B cell (primary cell): ENCODE measurements at regions not wholly inside any gene's neighbourhood (a gene's known extent, or its start where the extent isn't known, plus 50 kb on each side); places are given as distances from the start of the nearest gene placed in this dataset.

Experiments
- ATAC-seq: fragments of 200-7000 bp; cut with Tn5 transposase; one replicate; pipeline ENCODE4 v1.10.0; 2021; ENCODE audit warnings: low read depth, mild to moderate bottlenecking, moderate number of reproducible peaks, moderate library complexity
- CTCF ChIA-PET: fragments of 350-600 bp; sonication (Branson Sonifier 250); formaldehyde crosslinking; loops from one replicate; lab custom pipeline; 2021; ENCODE audit warnings: antibody characterized with exemption, inconsistent platforms; lab: Charles Lee
- POLR2A ChIA-PET: fragments of 350-600 bp; sonication (Branson Sonifier 250); formaldehyde crosslinking; loops from one replicate; lab custom pipeline; 2021; ENCODE audit warnings: antibody characterized with exemption; lab: Charles Lee
- DNase-seq: peaks from one replicate; pipeline ENCODE4 v3.0.0; 2013
- H2AFZ ChIP-seq: 2 replicates; pipeline ENCODE4 v1.6.1; 2012; ENCODE audit warnings: mild to moderate bottlenecking, low read depth, low read length; ENCODE audit not compliant: insufficient read depth, poor library complexity, severe bottlenecking
- H3K27ac ChIP-seq, 2 donors: 1 replicate in 1 of 2; 2 replicates in 1 of 2; pipeline ENCODE4 v1.5.1; 2012 to 2013; ENCODE audit warnings: low read length in 2 of 2, mild to moderate bottlenecking in 2 of 2, moderate library complexity in 1 of 2
- H3K27me3 ChIP-seq, 4 experiments: fragments of 200-600 bp in 1 of 4; sonication (generic) in 1 of 4; replicated peaks in 1 of 4; 1 replicate in 2 of 4; 2 replicates in 2 of 4; pipeline versions ENCODE4 v1.6.1 to v1.7.0; 2013 to 2016; ENCODE audit warnings: low read length in 3 of 4, mild to moderate bottlenecking in 2 of 4, mixed read lengths in 1 of 4, moderate library complexity in 1 of 4; ENCODE audit not compliant: insufficient read depth in 4 of 4, control insufficient read depth in 3 of 4; ENCODE audit errors: control extremely low read depth in 1 of 4
- H3K36me3 ChIP-seq, 2 experiments: replicated peaks in 1 of 2; 1 replicate in 1 of 2; 2 replicates in 1 of 2; pipeline versions ENCODE4 v1.6.1 to v1.7.1; 2013; ENCODE audit warnings: low read length in 1 of 2; ENCODE audit not compliant: insufficient read depth in 2 of 2, control insufficient read depth in 1 of 2; ENCODE audit errors: control extremely low read depth in 1 of 2, extremely low read depth in 1 of 2
- H3K4me1 ChIP-seq, 2 donors: fragments of 200-600 bp in 1 of 2; sonication (generic) in 1 of 2; 1 replicate in 1 of 2; 2 replicates in 1 of 2; pipeline versions ENCODE4 v1.5.1 to v1.6.1; 2013 to 2017; ENCODE audit warnings: low read length in 2 of 2; ENCODE audit not compliant: control insufficient read depth in 2 of 2, insufficient read depth in 2 of 2
- H3K4me2 ChIP-seq: replicated peaks from 2 replicates; pipeline ENCODE3; 2012; ENCODE audit warnings: mild to moderate bottlenecking, low read depth, low read length; ENCODE audit not compliant: poor library complexity, severe bottlenecking
- H3K4me3 ChIP-seq, 5 experiments: fragments of 200-600 bp in 1 of 5; sonication (generic) in 1 of 5; 1 replicate in 3 of 5; 2 replicates in 2 of 5; pipeline versions ENCODE4 v1.5.1 to v1.7.0; 2011 to 2016; ENCODE audit warnings: low read length in 4 of 5, mild to moderate bottlenecking in 4 of 5, low read depth in 2 of 5, control low read depth in 1 of 5, moderate library complexity in 1 of 5; ENCODE audit not compliant: insufficient read depth in 1 of 5; ENCODE audit errors: control extremely low read depth in 1 of 5, extremely low read depth in 1 of 5
- H3K79me2 ChIP-seq: fragments of 200-600 bp; sonication (generic); one replicate; pipeline ENCODE4 v1.6.0; 2016; ENCODE audit warnings: low read length; ENCODE audit not compliant: control insufficient read depth, insufficient read depth
- H3K9ac ChIP-seq: fragments of 200-600 bp; sonication (generic); 2 replicates; pipeline ENCODE4 v1.6.1; 2017; ENCODE audit warnings: mild to moderate bottlenecking, low read length, moderate library complexity
- H3K9me3 ChIP-seq, 3 donors: one replicate each; pipeline versions ENCODE4 v1.6.1 to v1.7.1; 2013; ENCODE audit warnings: low read length in 2 of 3; ENCODE audit not compliant: control insufficient read depth in 2 of 3, insufficient read depth in 1 of 3; ENCODE audit errors: control extremely low read depth in 1 of 3
- H4K20me1 ChIP-seq: 2 replicates; pipeline ENCODE4 v1.6.0; 2012; ENCODE audit warnings: mild to moderate bottlenecking, low read length; ENCODE audit not compliant: insufficient read depth, control insufficient read depth, poor library complexity, severe bottlenecking
- H3K27ac Mint-ChIP-seq: one replicate; pipeline ENCODE4 v1.8.0; 2021; ENCODE audit warnings: mixed read lengths
- H3K27me3 Mint-ChIP-seq: one replicate; pipeline ENCODE4 v1.8.0; 2021; ENCODE audit warnings: mixed read lengths
- H3K4me1 Mint-ChIP-seq: one replicate; pipeline ENCODE4 v1.8.0; 2021; ENCODE audit warnings: mixed read lengths
- H3K4me3 Mint-ChIP-seq: one replicate; pipeline ENCODE4 v1.8.0; 2021; ENCODE audit warnings: mixed read lengths
- H3K9me3 Mint-ChIP-seq: one replicate; pipeline ENCODE4 v1.8.0; 2022; ENCODE audit warnings: mixed read lengths; ENCODE audit not compliant: insufficient read depth
- EZH2 ChIP-seq: IDR thresholded peaks from 2 replicates; pipeline ENCODE4 v1.6.1; 2012; ENCODE audit warnings: borderline replicate concordance, low read depth, mild to moderate bottlenecking, moderate library complexity, low read length; ENCODE audit not compliant: insufficient read depth, poor library complexity, severe bottlenecking
- WGBS: methylation state at CpG from one replicate; pipeline ENCODE4 v1.1.5; 2013; ENCODE audit warnings: missing lambda C conversion rate; ENCODE audit not compliant: insufficient coverage; 5-methylcytosine and 5-hydroxymethylcytosine counted together
- intact Hi-C: fragments of 100-400 bp; cut with micrococcal nuclease; formaldehyde crosslinking; loops from one replicate; pipeline ENCODE4 v1.10.0; 2022
- TF ChIP-seq, protein P1 (sequence below): fragments of 200-600 bp; IDR thresholded peaks from one replicate; pipeline ENCODE4 v1.8.0; 2022; ENCODE audit warnings: antibody characterized with exemption, mild to moderate bottlenecking

DNA sequence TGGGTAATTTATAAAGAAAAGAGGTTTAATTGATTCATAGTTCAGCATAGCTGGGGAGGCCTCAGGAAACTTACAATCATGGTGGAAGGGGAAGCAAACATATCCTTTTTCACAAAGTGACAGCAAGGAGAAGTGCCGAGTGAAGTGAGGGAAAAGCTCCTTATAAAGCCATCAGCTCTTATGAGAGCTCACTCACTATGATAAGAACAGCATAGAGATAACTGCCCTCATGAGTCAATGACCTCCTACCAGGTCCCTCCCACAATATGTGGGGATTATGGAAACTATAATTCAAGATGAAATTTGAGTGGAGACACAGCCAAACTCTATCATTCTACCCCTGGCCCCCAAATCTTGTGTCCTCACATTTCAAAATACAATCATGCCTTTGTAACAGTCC, 115.8 kb upstream of the LAMA2 start:
- Mint-ChIP-seq H3K4me1 (no peaks in the 10 kb centered on the region), H3K9me3 (peaks cover 2% of the 10 kb centered on the region), H3K4me3 (no peak overlapping the region), H3K27ac (no peak overlapping the region), H3K27me3 (no peaks in the 10 kb centered on the region)
- ChIA-PET CTCF (no interaction called here), POLR2A (no interaction called here)
- Histone ChIP-seq H3K4me3 (no peak overlapping the region), H3K36me3 (no peaks in the 10 kb centered on the region), H3K79me2 (no peaks in the 10 kb centered on the region), H3K27ac (no peak overlapping the region), H3K27me3 (no peaks in the 10 kb centered on the region), H3K4me2 (no peak overlapping the region), H3K9me3 (peaks cover 0 to 15% (median 0%) of the 10 kb centered on the region in 3 donors), H4K20me1 (no peaks in the 10 kb centered on the region), H3K4me1 (no peaks in the 10 kb centered on the region), H2AFZ (no peak overlapping the region), H3K9ac (no peak overlapping the region)
- no CpG with 5 or more reads among the region's 1 CpG for WGBS
- TF ChIP-seq EZH2 = no peak
- TF ChIP-seq, protein P1, sequence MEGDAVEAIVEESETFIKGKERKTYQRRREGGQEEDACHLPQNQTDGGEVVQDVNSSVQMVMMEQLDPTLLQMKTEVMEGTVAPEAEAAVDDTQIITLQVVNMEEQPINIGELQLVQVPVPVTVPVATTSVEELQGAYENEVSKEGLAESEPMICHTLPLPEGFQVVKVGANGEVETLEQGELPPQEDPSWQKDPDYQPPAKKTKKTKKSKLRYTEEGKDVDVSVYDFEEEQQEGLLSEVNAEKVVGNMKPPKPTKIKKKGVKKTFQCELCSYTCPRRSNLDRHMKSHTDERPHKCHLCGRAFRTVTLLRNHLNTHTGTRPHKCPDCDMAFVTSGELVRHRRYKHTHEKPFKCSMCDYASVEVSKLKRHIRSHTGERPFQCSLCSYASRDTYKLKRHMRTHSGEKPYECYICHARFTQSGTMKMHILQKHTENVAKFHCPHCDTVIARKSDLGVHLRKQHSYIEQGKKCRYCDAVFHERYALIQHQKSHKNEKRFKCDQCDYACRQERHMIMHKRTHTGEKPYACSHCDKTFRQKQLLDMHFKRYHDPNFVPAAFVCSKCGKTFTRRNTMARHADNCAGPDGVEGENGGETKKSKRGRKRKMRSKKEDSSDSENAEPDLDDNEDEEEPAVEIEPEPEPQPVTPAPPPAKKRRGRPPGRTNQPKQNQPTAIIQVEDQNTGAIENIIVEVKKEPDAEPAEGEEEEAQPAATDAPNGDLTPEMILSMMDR = no peak
- ATAC-seq (no peak), DNase-seq (no peak)
- intact Hi-C loops = no loop called here

DNA sequence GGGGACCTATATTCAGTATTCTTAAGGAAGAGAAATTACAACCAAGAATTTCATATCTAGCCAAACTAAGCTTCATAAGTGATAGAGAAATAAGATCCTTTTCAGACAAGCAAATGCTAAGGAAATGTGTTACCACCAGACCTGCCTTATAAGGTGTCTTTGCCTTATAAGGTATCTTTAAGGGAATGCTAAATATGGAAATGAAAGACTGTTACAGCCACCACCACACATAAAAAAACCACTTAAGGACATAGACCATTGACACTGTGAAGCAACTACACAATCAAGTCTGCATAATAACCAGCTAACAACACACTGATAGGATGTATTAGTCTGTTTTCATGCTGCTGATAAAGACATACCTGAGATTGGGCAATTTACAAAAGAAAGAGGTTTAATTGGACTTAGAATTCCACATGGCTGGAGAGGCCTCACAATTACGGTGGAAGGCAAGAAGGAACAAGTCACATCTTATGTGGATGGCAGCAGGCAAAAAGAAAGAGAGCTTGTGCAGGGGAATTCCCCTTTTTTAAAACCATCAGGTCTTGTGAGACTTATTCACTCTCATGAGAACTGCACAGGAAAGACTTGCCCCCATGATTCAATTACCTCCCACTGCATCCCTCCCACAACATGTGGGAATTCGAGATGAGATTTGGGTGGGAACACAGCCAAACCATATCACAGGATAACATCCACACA, 119.2 kb upstream of the LAMA2 start:
- Histone ChIP-seq H3K9ac (no peak overlapping the region), H3K36me3 (no peaks in the 10 kb centered on the region), H3K27me3 (no peaks in the 10 kb centered on the region), H3K4me3 (no peak overlapping the region), H3K4me1 (no peaks in the 10 kb centered on the region), H3K79me2 (no peaks in the 10 kb centered on the region), H2AFZ (no peak overlapping the region), H3K4me2 (no peak overlapping the region), H4K20me1 (no peaks in the 10 kb centered on the region), H3K9me3 (peaks cover 0 to 13% (median 0%) of the 10 kb centered on the region in 3 donors), H3K27ac (no peak overlapping the region)
- DNase-seq (no peak), ATAC-seq (no peak)
- intact Hi-C loops = no loop called here
- WGBS = no CpG with 5 or more reads among the region's 2 CpGs
- no peak overlapping the region for H3K4me3 Mint-ChIP-seq
- ChIA-PET CTCF (no interaction called here), POLR2A (no interaction called here)
- H3K4me1 Mint-ChIP-seq = no peaks in the 10 kb centered on the region
- H3K27ac Mint-ChIP-seq = no peak overlapping the region
- no peaks in the 10 kb centered on the region for H3K27me3 Mint-ChIP-seq
- TF ChIP-seq EZH2 = no peak
- TF ChIP-seq, protein P1 = no peak
- H3K9me3 Mint-ChIP-seq = peaks cover 2% of the 10 kb centered on the region
